HG02840 (cell line): ENCODE measurements at regions not wholly inside any gene's neighbourhood (a gene's known extent, or its start where the extent isn't known, plus 50 kb on each side); places are given as distances from the start of the nearest gene placed in this dataset.
"Not testable (repeated sequence)": the region's sequence is repeated elsewhere in the genome, so short reads cannot be mapped to it uniquely, and the experiment has no call there.

Experiments
- ATAC-seq: cut with Tn5 transposase; IDR thresholded peaks from one replicate; pipeline ENCODE4 v1.9.1; 2021; ENCODE audit warnings: mild to moderate bottlenecking, moderate library complexity, moderate number of reproducible peaks; ENCODE audit not compliant: unreplicated experiment, low FRiP score

DNA sequence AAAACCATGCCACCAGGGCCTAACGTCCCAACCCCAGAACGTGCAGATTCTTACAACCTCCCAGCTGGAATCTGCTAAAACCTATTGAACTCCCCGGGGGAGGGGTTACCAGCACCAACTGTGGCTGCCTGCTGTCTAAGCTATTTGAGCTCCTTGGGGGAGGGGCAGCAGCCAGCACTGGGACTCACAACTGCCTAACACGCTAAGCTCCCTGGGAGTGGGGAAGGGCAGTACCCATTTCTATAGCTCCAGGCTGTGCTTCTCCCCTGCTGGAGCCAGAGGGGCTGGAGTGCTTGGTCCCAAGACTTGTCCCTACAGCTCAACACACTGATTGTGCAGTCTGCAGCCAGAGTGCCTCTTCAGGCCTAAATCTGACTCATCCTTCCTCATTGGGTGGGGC lies 459.8 kb upstream of the FGF16 start:
- ATAC-seq: no peak

- ATAC-seq: no peak
These were observed 450.5 kb upstream of the FGF16 start for GRCh38 chrX:76996641-76997040.

DNA sequence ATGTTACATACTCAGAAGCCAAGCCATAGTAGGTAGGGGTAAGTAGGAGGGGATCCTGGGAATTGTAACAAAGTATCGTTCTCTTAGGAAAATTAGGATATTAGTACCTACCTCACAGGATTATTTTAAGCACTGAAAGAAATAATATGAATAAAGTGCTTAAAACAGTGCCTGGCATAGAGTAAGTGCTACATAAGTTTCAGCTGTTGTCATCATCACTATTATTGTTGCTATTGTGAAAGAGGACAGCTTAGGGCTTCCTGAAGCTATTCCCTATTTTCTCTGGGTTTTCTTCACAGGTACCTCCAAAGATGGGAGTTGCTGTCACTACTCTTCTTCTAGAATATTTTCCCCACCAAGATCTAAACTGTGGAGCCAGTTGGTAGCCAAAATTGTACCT lies 443.7 kb upstream of the FGF16 start:
- no peak for ATAC-seq

DNA sequence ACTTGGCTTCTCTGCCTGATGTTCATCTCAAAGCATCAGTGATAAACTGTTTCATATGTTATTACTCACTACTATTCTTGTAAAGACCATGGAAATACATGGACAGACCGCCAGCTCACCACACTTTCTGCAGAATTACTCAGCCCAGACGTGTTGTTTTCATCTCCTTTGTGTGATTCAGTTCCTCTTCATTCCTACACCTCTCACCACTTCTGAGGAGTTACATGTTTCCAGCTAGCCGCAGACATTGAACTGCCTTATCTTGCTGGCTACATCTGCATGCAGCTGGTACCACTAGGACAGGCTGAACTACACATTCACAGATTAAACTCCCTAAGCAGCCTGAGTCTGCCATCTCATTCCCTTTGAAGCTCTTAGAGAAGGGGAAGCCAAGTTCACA lies 443.2 kb upstream of the FGF16 start:
- ATAC-seq: no peak

DNA sequence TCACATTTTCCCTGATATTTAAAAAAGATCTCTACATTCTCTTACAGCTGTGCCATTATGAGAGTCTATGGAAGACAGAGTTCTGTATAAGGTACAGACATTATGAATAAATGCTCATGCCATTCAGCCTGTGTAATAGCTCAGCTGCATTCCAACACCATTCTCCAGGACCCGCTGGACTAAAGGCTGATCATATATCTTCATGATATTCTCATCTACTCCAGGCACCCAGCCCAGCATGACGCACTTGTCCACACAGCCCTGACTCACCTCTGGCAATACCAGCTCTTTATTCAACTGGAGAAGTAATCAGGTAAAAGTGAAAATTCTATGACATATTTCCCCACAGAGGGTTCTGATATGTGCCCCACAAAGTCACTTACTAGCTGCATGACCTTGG lies 437.5 kb upstream of the FGF16 start:
- ATAC-seq: no peak

GRCh38 chrX:77014377-77015372 lies 432.5 kb upstream of the FGF16 start:
- ATAC-seq: no peak

DNA sequence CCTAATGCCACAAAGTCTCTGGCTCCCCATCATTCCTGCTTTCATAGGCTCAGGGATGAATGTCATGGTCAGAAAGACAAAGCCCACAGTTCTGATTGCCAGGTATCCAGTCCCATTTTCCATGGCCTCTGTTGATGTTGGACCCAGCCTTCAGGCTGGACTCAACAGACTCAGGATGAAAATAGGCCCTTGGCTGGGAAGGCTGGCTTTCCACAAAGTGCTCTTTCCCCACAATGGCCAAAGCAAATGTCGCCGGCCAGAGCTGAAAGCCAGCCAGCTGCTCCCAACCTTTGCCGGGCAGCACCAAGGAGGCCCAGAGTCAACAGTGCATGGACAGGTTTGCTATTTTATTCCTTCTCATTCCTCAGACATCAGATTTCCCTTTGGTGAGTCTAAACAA lies 430.1 kb upstream of the FGF16 start:
- no peak for ATAC-seq

DNA sequence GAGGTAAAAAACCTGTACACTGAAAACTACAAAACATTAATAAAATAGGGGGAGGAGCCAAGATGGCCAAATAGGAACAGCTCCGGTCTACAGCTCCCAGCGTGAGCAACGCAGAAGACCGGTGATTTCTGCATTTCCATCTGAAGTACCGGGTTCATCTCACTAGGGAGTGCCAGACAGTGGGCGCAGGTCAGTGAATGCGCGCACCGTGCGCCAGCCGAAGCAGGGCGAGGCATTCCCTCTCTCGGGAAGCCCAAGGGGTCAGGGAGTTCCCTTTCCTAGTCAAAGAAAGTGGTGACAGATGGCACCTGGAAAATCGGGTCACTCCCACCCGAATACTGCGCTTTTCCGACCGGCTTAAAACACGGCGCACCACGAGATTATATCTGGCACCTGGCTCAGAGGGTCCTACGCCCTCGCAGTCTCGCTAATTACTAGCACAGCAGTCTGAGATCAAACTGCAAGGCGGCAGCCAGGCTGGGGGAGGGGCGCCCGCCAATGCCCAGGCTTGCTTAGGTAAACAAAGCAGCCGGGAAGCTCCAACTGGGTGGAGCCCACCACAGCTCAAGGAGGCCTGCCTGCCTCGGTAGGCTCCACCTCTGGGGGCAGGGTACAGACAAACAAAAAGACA lies 400.9 kb upstream of the FGF16 start:
- not testable (repeated sequence) for ATAC-seq

DNA sequence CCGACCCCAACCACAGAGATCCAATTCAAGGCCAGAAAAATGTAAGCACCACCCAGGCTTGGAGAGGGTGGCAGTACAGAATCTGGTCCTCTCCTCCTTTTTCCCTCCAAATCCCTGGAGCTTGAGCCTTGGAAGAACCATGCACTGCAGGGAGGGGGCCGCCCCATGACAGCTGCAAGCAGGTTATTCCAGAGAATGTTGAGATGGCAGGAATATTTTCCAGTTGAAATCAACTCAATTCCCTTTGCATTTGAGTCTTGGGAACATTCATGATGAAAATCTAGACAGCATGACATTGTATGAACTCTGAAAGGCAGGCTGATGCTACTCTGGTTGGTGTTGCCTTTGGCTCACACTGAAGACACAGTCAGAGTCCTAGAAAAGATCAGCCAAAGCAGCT lies 386.6 kb upstream of the FGF16 start:
- no peak for ATAC-seq

- no peak for ATAC-seq
These were observed 386.2 kb upstream of the FGF16 start for GRCh38 chrX:77061022-77061421.

DNA sequence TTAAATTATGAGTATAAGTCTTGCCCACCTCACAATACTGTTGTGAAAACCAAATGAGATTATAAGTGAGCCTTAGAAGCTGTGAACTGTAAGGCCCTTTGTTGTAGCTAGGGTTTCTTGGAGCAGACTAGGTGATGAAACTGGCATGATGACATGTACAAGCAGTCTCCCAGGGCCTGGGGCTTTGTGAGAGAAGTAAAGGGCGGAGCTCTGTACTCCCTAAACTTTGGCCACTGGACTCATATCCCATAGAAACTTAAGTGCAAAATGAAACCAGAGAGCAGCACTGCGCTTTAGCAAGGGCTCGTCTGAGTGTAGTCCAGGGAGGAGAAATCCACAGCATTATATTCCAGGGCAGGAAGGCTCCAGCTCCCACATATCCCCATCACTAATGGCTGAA lies 385.6 kb upstream of the FGF16 start:
- no peak for ATAC-seq

GRCh38 chrX:77065896-77066295 lies 381.3 kb upstream of the FGF16 start:
- no peak for ATAC-seq

- no peak for ATAC-seq
These were observed 376.8 kb upstream of the FGF16 start for GRCh38 chrX:77070202-77070918.

- ATAC-seq: no peak
These were observed 370.3 kb upstream of the FGF16 start for GRCh38 chrX:77076896-77077295.

- ATAC-seq: not testable (repeated sequence)
These were observed 366.0 kb upstream of the FGF16 start for GRCh38 chrX:77081237-77081636.

DNA sequence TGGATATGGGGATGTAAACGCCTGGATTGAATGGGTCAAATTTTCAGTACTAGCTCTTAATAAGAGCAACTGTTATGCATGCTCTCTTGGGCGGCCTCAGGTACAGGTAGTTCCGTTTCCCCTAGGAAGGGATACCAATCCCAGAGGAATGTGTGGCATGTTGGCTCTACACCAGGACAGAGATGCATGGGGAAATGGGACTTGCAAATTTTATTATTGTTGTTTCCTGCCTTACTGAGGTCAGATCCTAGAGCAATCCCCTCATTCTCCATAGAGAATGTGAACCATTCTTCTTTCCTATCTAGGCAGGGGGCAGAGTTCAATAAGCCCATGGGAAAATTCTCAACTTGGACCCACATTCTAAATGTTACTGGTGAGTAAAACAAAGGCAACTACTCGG lies 361.8 kb upstream of the FGF16 start:
- ATAC-seq: no peak

DNA sequence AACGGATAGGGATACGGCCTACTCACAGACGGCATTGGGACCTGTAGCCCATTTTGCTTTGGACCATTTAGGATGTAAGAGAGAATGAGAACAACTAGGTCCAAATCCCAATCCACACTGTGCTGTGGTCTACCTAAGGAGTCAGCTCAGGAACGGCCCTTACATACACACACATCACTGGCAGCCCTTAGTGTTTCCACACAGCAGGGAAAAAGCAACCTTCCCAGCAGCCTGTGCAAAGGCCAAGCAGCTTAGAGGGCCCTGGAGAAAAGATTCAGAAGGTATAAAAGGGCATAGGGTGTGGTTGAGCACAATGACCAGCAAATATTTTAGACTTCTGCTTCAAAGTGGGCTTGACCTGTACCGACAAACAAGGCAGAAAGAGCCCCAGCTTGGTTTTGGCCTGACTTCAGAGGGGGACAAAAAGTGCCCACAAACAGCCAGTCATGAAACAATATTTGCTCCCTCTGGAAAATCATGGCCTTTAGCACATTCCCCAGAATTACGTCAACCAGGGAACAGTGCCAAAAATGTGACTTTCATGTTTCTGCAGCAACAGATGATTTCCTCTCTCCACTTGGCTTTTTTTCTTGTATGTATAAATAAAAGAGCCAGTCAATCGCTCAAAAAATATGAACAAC lies 359.5 kb upstream of the FGF16 start:
- no peak for ATAC-seq

DNA sequence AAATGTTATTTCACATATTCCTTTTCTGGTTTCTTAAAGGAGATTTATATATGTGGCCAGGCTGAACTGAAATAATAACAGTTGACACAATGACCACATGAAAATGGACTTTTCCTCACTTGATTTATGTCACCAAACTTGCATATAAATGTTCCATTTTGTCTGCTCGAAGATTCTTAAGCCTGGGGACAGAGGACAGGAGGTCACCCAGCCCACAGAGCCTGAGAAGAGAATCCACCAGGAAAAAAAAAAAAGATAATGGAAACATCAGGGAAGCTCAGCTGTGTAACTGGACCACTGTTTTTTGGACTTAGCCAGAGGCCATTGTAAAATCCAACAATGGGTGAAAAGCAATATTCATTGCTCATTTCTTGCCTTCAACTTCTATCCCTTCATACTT lies 359.0 kb upstream of the FGF16 start:
- ATAC-seq: no peak

- no peak for ATAC-seq
These were observed 332.7 kb upstream of the FGF16 start for GRCh38 chrX:77114501-77114900.

GRCh38 chrX:77118686-77119085 lies 328.5 kb upstream of the FGF16 start:
- no peak for ATAC-seq

- no peak for ATAC-seq
These were observed 327.5 kb upstream of the FGF16 start for GRCh38 chrX:77119706-77120105.
